Vagina (tissue), 2 donors: ENCODE measurements at regions not wholly inside any gene's neighbourhood (a gene's known extent, or its start where the extent isn't known, plus 50 kb on each side); places are given as distances from the start of the nearest gene placed in this dataset.

Experiments
- DNase-seq, 2 donors: peaks; one replicate each; pipeline ENCODE4 v3.0.0-alpha.2; 2017; ENCODE audit errors: extremely low spot score in 2 of 2
- H3K27ac ChIP-seq: fragments of 200-600 bp; sonication (generic); one replicate; pipeline ENCODE4 v1.5.1; 2019
- H3K27me3 ChIP-seq: fragments of 200-600 bp; sonication (generic); one replicate; pipeline ENCODE4 v1.5.1; 2019
- H3K36me3 ChIP-seq, 2 donors: fragments of 200-600 bp; sonication (generic); one replicate each; pipeline ENCODE4 v1.5.1; 2017 to 2019
- H3K4me1 ChIP-seq: fragments of 200-600 bp; sonication (generic); one replicate; pipeline ENCODE4 v1.5.1; 2019
- H3K4me3 ChIP-seq, 2 donors: fragments of 200-600 bp; sonication (generic); 1 replicate in 1 of 2; 2 replicates in 1 of 2; pipeline ENCODE4 v1.5.1; 2016 to 2019
- H3K9me3 ChIP-seq: fragments of 200-600 bp; sonication (generic); one replicate; pipeline ENCODE4 v1.5.1; 2019
- POLR2A ChIP-seq, 2 donors: fragments of 450-650 bp; IDR thresholded peaks; one replicate each; pipeline ENCODE4 v1.6.1; 2017; ENCODE audit warnings: antibody characterized with exemption in 2 of 2, mild to moderate bottlenecking in 2 of 2, moderate library complexity in 2 of 2
- POLR2AphosphoS5 ChIP-seq, 2 donors: sonication (generic); formaldehyde crosslinking; IDR thresholded peaks; one replicate each; pipeline ENCODE4 v1.9.0; 2017; ENCODE audit warnings: antibody characterized with exemption in 2 of 2, mild to moderate bottlenecking in 2 of 2, low read depth in 1 of 2; ENCODE audit not compliant: insufficient read depth in 1 of 2
- intact Hi-C: fragments of 100-400 bp; cut with DNase I; formaldehyde crosslinking; loops from one replicate; pipeline ENCODE4 v1.15.1; 2023
- TF ChIP-seq, protein P1 (sequence below), 3 experiments: fragments of 450-650 bp in 2 of 3; fragments of 200-600 bp in 1 of 3; sonication (generic) in 1 of 3; IDR thresholded peaks; one replicate each; pipeline ENCODE4 v1.5.1; 2017 to 2019; ENCODE audit warnings: antibody characterized with exemption in 3 of 3, mild to moderate bottlenecking in 2 of 3, moderate library complexity in 2 of 3

DNA sequence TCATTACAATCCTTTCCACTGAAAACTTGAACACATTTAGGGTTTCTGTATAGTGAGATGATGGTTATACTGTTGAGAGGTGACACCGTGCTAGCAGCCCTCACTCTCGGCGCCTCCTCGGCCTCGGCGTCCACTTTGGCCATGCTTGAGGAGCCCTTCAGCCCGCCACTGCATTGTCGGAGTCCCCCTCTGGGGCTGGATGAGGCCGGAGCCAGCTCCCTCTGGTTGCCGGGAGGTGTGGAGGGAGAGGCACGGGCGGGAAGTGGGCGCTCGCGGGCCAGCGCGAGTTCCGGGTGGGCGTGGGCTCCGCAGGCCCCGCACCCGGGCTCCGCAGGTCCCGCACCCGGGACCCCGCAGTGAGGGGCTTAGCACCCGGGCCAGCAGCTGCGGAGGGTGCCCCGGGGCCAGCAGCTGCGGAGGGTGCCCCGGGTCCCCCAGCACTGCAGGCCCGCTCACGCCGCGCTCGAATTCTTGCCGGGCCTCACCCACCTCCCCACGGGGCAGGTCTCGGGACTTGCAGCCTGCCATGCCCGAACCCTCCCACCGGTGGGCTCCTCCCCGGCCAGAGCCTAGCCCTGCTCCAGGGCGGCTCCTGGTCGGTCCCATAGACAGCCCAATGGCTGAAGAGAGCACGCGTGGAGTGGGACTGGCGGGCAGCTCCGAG is 145.9 kb upstream of the ZNF608 start:
- intact Hi-C loops, result no loop called here
- Histone ChIP-seq H3K27me3 (no peaks in the 10 kb centered on the region), H3K4me3 (no peak overlapping the region), H3K4me1 (no peaks in the 10 kb centered on the region), H3K36me3 (no peaks in the 10 kb centered on the region), H3K9me3 (no peaks in the 10 kb centered on the region), H3K27ac (no peak overlapping the region)
- DNase-seq, result no peak
- TF ChIP-seq POLR2AphosphoS5 (IDR thresholded peaks at IDR 0.05; ENCODE audit: insufficient read depth in 1 of 2, low read depth in 1 of 2) (no peak), POLR2A (IDR thresholded peaks at IDR 0.05) (no peak)
- TF ChIP-seq, protein P1, sequence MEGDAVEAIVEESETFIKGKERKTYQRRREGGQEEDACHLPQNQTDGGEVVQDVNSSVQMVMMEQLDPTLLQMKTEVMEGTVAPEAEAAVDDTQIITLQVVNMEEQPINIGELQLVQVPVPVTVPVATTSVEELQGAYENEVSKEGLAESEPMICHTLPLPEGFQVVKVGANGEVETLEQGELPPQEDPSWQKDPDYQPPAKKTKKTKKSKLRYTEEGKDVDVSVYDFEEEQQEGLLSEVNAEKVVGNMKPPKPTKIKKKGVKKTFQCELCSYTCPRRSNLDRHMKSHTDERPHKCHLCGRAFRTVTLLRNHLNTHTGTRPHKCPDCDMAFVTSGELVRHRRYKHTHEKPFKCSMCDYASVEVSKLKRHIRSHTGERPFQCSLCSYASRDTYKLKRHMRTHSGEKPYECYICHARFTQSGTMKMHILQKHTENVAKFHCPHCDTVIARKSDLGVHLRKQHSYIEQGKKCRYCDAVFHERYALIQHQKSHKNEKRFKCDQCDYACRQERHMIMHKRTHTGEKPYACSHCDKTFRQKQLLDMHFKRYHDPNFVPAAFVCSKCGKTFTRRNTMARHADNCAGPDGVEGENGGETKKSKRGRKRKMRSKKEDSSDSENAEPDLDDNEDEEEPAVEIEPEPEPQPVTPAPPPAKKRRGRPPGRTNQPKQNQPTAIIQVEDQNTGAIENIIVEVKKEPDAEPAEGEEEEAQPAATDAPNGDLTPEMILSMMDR (IDR thresholded peaks at IDR 0.05), result no peak

DNA sequence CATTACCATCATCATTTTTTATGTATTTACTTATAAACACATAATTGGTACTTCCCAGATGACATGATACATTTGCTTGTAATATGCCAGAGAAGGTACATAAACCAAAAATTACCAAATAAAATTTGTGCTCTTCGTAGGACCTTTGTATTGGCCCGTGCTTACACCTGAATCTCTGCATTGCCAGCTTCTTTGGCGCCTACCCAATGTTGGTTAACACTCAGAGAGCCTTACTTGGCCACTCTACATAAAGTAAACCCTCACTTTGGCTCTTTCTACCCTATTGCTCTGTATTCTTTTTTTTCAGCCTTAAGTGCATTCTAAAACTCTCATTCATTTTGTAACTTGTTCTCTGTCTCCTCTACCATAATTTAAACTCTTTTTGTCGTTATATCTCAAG is 148.1 kb upstream of the ZNF608 start:
- no peak for DNase-seq
- intact Hi-C loops, result no loop called here
- Histone ChIP-seq H3K9me3 (no peaks in the 10 kb centered on the region), H3K36me3 (no peaks in the 10 kb centered on the region), H3K27ac (no peak overlapping the region), H3K27me3 (no peaks in the 10 kb centered on the region), H3K4me3 (no peak overlapping the region), H3K4me1 (no peaks in the 10 kb centered on the region)
- TF ChIP-seq POLR2AphosphoS5 (IDR thresholded peaks at IDR 0.05; ENCODE audit: insufficient read depth in 1 of 2, low read depth in 1 of 2), result no peak
- TF ChIP-seq POLR2A (IDR thresholded peaks at IDR 0.05), result no peak
- TF ChIP-seq, protein P1 (IDR thresholded peaks at IDR 0.05), result no peak

DNA sequence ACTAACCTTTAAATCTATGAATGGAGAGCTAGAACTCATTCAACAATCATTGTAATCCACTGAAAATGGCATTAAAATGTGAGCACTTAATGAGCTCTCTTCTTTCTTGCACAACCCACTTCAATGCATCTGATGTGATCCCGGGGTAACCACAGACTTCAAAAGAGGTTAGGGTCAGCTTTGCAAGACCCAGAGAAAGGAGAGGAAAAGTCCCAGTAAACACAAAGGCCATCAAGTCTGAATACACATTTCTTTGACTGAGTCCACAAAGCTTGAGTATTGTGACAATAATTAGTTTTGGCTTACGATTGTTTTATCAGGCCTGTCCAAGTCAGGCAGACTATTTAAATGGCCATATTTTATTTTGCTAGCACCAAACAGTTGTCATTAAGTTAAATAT is 148.8 kb upstream of the ZNF608 start:
- H3K4me1 ChIP-seq, result no peaks in the 10 kb centered on the region
- H3K9me3 ChIP-seq, result no peaks in the 10 kb centered on the region
- no peaks in the 10 kb centered on the region for H3K27me3 ChIP-seq
- H3K4me3 ChIP-seq, result no peak overlapping the region
- no peak for TF ChIP-seq POLR2AphosphoS5 (IDR thresholded peaks at IDR 0.05; ENCODE audit: insufficient read depth in 1 of 2, low read depth in 1 of 2)
- no peak for TF ChIP-seq POLR2A (IDR thresholded peaks at IDR 0.05)
- TF ChIP-seq, protein P1 (IDR thresholded peaks at IDR 0.05), result no peak
- H3K27ac ChIP-seq, result no peak overlapping the region
- DNase-seq, result no peak
- intact Hi-C loops, result no loop called here
- H3K36me3 ChIP-seq, result no peaks in the 10 kb centered on the region

DNA sequence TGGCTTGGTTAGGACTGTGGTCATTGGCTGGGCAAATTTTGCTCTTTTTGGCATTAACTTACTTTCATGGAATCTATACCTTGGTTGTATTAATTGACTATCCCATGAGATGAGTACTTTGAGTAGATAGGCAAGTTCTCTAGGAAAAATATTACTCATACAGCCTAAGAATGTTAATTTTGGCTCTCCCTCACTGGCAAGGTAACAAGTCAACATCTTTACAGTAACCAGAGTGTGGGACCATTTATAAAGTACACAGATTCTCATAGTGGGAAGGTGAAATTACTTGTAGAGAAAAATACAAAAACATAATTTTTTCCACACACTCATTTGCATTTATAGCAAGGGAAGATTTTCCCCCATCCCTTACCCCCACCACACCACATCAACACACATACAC is 154.6 kb upstream of the ZNF608 start:
- intact Hi-C loops, result no loop called here
- H3K36me3 ChIP-seq, result no peaks in the 10 kb centered on the region
- peaks cover 3% of the 10 kb centered on the region for H3K4me1 ChIP-seq

More for the DNA sequence above, 154.6 kb upstream of the ZNF608 start:
- Histone ChIP-seq H3K27ac (no peak overlapping the region), H3K27me3 (no peaks in the 10 kb centered on the region), H3K4me3 (no peak overlapping the region), H3K9me3 (no peaks in the 10 kb centered on the region)
- no peak for DNase-seq
- TF ChIP-seq, protein P1 (IDR thresholded peaks at IDR 0.05), result no peak
- TF ChIP-seq POLR2A (IDR thresholded peaks at IDR 0.05) (no peak), POLR2AphosphoS5 (IDR thresholded peaks at IDR 0.05; ENCODE audit: insufficient read depth in 1 of 2, low read depth in 1 of 2) (no peak)
